Liver (tissue), 8 donors: ENCODE measurements at regions not wholly inside any gene's neighbourhood (a gene's known extent, or its start where the extent isn't known, plus 50 kb on each side); places are given as distances from the start of the nearest gene placed in this dataset.

Experiments used
- DNase-seq: peaks from one replicate; pipeline ENCODE4 v3.0.0-alpha.2; 2017; ENCODE audit warnings: low spot score
- H3K27ac ChIP-seq, 2 donors: one replicate each; pipeline ENCODE4 v1.7.0; 2013; ENCODE audit warnings: inconsistent platforms in 2 of 2, low read length in 2 of 2, control low read depth in 1 of 2, low read depth in 1 of 2, mild to moderate bottlenecking in 1 of 2
- H3K27me3 ChIP-seq, 4 donors: one replicate each; pipeline versions ENCODE4 v1.6.1 to v1.7.0; 2013; ENCODE audit warnings: low read length in 3 of 4, inconsistent platforms in 1 of 4, mild to moderate bottlenecking in 1 of 4, moderate library complexity in 1 of 4; ENCODE audit not compliant: control insufficient read depth in 4 of 4, insufficient read depth in 4 of 4
- H3K36me3 ChIP-seq, 4 donors: one replicate each; pipeline versions ENCODE4 v1.6.1 to v1.7.0; 2013; ENCODE audit warnings: low read length in 3 of 4, mild to moderate bottlenecking in 3 of 4, low read depth in 1 of 4, moderate library complexity in 1 of 4; ENCODE audit not compliant: control insufficient read depth in 4 of 4, insufficient read depth in 3 of 4
- H3K4me1 ChIP-seq, 4 donors: one replicate each; pipeline versions ENCODE4 v1.6.1 to v1.7.0; 2013; ENCODE audit warnings: low read length in 3 of 4, mild to moderate bottlenecking in 3 of 4, moderate library complexity in 1 of 4; ENCODE audit not compliant: control insufficient read depth in 4 of 4, insufficient read depth in 4 of 4
- H3K4me3 ChIP-seq, 3 donors: one replicate each; pipeline versions ENCODE4 v1.6.1 to v1.7.0; 2013; ENCODE audit warnings: low read length in 3 of 3, control low read depth in 1 of 3, low read depth in 1 of 3, mild to moderate bottlenecking in 1 of 3
- H3K9ac ChIP-seq, 2 donors: one replicate each; pipeline ENCODE4 v1.7.0; 2013; ENCODE audit warnings: low read length in 2 of 2, mild to moderate bottlenecking in 2 of 2, moderate library complexity in 2 of 2, control low read depth in 1 of 2, low read depth in 1 of 2
- H3K9me3 ChIP-seq, 4 donors: one replicate each; pipeline versions ENCODE4 v1.6.1 to v1.7.0; 2013; ENCODE audit warnings: low read length in 3 of 4; ENCODE audit not compliant: control insufficient read depth in 4 of 4
- ATF3 ChIP-seq: IDR thresholded peaks from 2 replicates; pipeline ENCODE4 v1.6.1; 2016; ENCODE audit warnings: antibody characterized with exemption
- EGR1 ChIP-seq, 2 donors: IDR thresholded peaks; 2 replicates each; pipeline ENCODE4 v1.6.1; 2016 to 2018; ENCODE audit warnings: antibody characterized with exemption in 2 of 2, low read depth in 2 of 2
- FOXA1 ChIP-seq: IDR thresholded peaks from 2 replicates; pipeline ENCODE4 v1.6.1; 2016; ENCODE audit warnings: antibody characterized with exemption
- FOXA2 ChIP-seq: IDR thresholded peaks from 2 replicates; pipeline ENCODE4 v1.6.1; 2016; ENCODE audit warnings: antibody characterized with exemption
- GABPA ChIP-seq, 2 donors: IDR thresholded peaks in 1 of 2; conservative IDR thresholded peaks in 1 of 2; 2 replicates each; pipeline ENCODE4 v1.6.1; 2016; ENCODE audit warnings: antibody characterized with exemption in 2 of 2, mild to moderate bottlenecking in 1 of 2, moderate library complexity in 1 of 2
- HNF4A ChIP-seq, 2 donors: conservative IDR thresholded peaks; 2 replicates each; pipeline ENCODE4 v1.6.1; 2016; ENCODE audit warnings: antibody characterized with exemption in 2 of 2, mild to moderate bottlenecking in 2 of 2
- HNF4G ChIP-seq: IDR thresholded peaks from 2 replicates; pipeline ENCODE4 v1.6.1; 2016; ENCODE audit warnings: antibody characterized with exemption
- JUND ChIP-seq, 2 donors: IDR thresholded peaks; 2 replicates each; pipeline ENCODE4 v1.6.1; 2016; ENCODE audit warnings: antibody characterized with exemption in 2 of 2
- NR2F2 ChIP-seq: IDR thresholded peaks from 2 replicates; pipeline ENCODE4 v1.6.1; 2016; ENCODE audit warnings: antibody characterized with exemption
- RAD21 ChIP-seq, 2 donors: IDR thresholded peaks; 2 replicates each; pipeline ENCODE4 v1.6.1; 2016; ENCODE audit warnings: antibody characterized with exemption in 2 of 2, mild to moderate bottlenecking in 2 of 2
- RXRA ChIP-seq, 2 donors: IDR thresholded peaks; 2 replicates each; pipeline ENCODE4 v1.6.1; 2017 to 2018; ENCODE audit warnings: antibody characterized with exemption in 2 of 2, mild to moderate bottlenecking in 1 of 2
- SP1 ChIP-seq: IDR thresholded peaks from 2 replicates; pipeline ENCODE4 v1.6.1; 2018; ENCODE audit warnings: antibody characterized with exemption, mild to moderate bottlenecking
- TAF1 ChIP-seq: conservative IDR thresholded peaks from 2 replicates; pipeline ENCODE4 v1.6.1; 2016; ENCODE audit warnings: antibody characterized with exemption, mild to moderate bottlenecking
- YY1 ChIP-seq: IDR thresholded peaks from 2 replicates; pipeline ENCODE4 v1.6.1; 2016; ENCODE audit warnings: antibody characterized with exemption, mild to moderate bottlenecking
- WGBS: extraction: QIAGEN DNeasy Blood & Tissue Kit; methylation state at CpG from one replicate; pipeline ENCODE4 v1.1.7; 2013; 5-methylcytosine and 5-hydroxymethylcytosine counted together
- TF ChIP-seq, protein P1 (sequence below): fragments of 150-350 bp; IDR thresholded peaks from 2 replicates; pipeline ENCODE4 v1.5.1; 2017; ENCODE audit warnings: improper control_type of control experiment, low read depth, low read length; ENCODE audit not compliant: missing input control
- TF ChIP-seq, protein P2 (sequence below): IDR thresholded peaks from 2 replicates; pipeline ENCODE4 v1.6.1; 2016; ENCODE audit warnings: antibody characterized with exemption, mild to moderate bottlenecking
- donor health status: healthy.
- donor health status: healthy.
- donor health status: healthy.
- donor health status: healthy.
- donor health status: healthy.

DNA sequence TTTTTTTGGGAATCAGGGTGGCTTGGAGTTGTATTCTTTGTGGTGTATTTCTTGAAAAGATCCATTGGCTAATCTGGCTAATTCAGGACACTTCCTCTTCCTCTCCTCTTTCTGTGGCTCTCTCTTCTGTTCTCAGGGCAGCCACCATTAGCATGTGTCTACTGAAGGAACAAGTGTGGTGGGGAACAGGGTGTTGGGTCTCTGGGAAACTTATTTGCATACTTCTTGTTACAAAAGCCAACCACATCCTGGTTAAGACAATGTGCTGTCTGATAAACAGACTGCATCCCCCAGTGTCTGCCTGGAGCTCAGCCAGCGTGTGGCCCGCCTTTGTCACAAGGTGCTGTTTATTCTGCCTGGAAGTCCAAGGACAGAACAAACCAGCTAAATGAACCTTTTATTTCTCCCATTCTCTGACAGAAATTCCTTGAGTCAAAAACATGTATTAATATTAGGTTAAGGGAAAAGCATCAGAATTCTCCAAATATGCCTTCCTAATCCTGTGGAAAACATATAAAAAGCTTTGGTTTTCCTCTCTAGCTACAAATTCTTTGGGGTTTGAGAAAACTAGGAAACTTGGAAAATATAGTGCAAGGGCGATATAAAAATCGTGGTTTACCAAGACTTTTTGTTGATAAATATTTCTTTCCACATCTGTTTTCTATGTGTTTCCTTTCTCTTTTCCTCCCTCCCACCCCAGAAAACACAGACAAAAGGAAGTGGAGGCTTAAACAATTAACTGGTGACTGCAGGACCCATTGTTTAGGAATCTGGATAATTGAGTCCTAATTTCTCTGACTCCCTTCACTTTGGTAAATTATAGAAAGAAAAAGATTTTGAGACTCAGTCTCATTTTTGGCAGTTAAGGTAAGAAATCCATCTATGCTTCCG is 203.6 kb downstream of the SPRY1 start:
- Histone ChIP-seq H3K4me3 (no peak overlapping the region), H3K36me3 (no peaks in the 10 kb centered on the region), H3K9me3 (no peaks in the 10 kb centered on the region), H3K27ac (peak overlapping the region; percentile 53), H3K27me3 (no peaks in the 10 kb centered on the region), H3K4me1 (peaks cover 0 to 26% (median 16%) of the 10 kb centered on the region in 4 donors), H3K9ac (peak overlapping the region in 1 of 2 donors; percentile 11)
- peak; percentile 67 for DNase-seq
- WGBS = 33% methylated on average over 5 of the region's 5 CpGs
- TF ChIP-seq YY1 = peak; percentile 70
- TF ChIP-seq RAD21 (IDR thresholded peaks at IDR 0.05) = peak in 1 of 2 donors; percentile 34
- no peak for TF ChIP-seq TAF1
- TF ChIP-seq GABPA (IDR thresholded peaks at IDR 0.05 in 1 of 2, conservative IDR thresholded peaks at IDR 0.05 in 1 of 2) = peak in 1 of 2 donors; percentile 9
- TF ChIP-seq SP1 = peak; percentile 44
- TF ChIP-seq ATF3 = no peak
- TF ChIP-seq HNF4G = peak; percentile 5
- peak; percentile 34 to 54 for TF ChIP-seq HNF4A (conservative IDR thresholded peaks at IDR 0.05)

GRCh38 chr4:123600987-123601904 is 204.7 kb downstream of the SPRY1 start:
- H3K9me3 ChIP-seq = no peaks in the 10 kb centered on the region
- peaks cover 0 to 26% (median 16%) of the 10 kb centered on the region in 4 donors for H3K4me1 ChIP-seq
- H3K27me3 ChIP-seq = no peaks in the 10 kb centered on the region
- no peak overlapping the region for H3K4me3 ChIP-seq
- TF ChIP-seq, protein P1, sequence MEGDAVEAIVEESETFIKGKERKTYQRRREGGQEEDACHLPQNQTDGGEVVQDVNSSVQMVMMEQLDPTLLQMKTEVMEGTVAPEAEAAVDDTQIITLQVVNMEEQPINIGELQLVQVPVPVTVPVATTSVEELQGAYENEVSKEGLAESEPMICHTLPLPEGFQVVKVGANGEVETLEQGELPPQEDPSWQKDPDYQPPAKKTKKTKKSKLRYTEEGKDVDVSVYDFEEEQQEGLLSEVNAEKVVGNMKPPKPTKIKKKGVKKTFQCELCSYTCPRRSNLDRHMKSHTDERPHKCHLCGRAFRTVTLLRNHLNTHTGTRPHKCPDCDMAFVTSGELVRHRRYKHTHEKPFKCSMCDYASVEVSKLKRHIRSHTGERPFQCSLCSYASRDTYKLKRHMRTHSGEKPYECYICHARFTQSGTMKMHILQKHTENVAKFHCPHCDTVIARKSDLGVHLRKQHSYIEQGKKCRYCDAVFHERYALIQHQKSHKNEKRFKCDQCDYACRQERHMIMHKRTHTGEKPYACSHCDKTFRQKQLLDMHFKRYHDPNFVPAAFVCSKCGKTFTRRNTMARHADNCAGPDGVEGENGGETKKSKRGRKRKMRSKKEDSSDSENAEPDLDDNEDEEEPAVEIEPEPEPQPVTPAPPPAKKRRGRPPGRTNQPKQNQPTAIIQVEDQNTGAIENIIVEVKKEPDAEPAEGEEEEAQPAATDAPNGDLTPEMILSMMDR = no peak
- TF ChIP-seq HNF4G = no peak
- H3K36me3 ChIP-seq = no peaks in the 10 kb centered on the region
- DNase-seq = no peak
- H3K27ac ChIP-seq = no peak overlapping the region
- H3K9ac ChIP-seq = no peak overlapping the region
- 83% methylated on average over 6 of the region's 6 CpGs for WGBS

DNA sequence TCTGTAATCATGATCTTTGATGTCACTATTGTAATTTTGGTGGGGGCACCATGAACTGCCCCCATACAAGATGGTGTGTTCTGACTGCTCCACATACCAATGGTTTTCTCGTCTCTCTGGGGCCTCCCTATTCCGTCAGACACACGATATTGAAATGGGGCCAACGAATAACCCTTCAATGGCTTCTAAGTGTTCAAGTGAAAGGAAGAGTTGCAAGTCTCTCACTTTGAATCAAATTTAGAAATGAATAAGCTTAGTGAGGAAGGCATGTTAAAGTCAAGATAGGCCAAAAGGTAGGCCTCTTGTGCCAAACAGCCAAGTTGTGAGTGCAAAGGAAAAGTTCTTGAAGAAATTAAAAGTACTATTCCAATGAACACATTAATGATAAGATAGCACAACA is 205.4 kb downstream of the SPRY1 start:
- H3K27me3 ChIP-seq = no peaks in the 10 kb centered on the region
- H3K4me3 ChIP-seq = no peak overlapping the region
- DNase-seq = no peak
- no peak overlapping the region for H3K9ac ChIP-seq
- 94% methylated on average over 4 of the region's 4 CpGs for WGBS
- no peaks in the 10 kb centered on the region for H3K9me3 ChIP-seq
- peaks cover 0 to 26% (median 16%) of the 10 kb centered on the region in 4 donors for H3K4me1 ChIP-seq
- TF ChIP-seq YY1 (no peak), EGR1 (IDR thresholded peaks at IDR 0.05; ENCODE audit: low read depth in 2 of 2) (no peak), ATF3 (no peak), JUND (IDR thresholded peaks at IDR 0.05) (no peak), GABPA (IDR thresholded peaks at IDR 0.05 in 1 of 2, conservative IDR thresholded peaks at IDR 0.05 in 1 of 2) (no peak), FOXA1 (no peak), NR2F2 (no peak), SP1 (no peak), FOXA2 (no peak), RXRA (IDR thresholded peaks at IDR 0.05) (no peak), TAF1 (no peak)
- TF ChIP-seq, protein P2, sequence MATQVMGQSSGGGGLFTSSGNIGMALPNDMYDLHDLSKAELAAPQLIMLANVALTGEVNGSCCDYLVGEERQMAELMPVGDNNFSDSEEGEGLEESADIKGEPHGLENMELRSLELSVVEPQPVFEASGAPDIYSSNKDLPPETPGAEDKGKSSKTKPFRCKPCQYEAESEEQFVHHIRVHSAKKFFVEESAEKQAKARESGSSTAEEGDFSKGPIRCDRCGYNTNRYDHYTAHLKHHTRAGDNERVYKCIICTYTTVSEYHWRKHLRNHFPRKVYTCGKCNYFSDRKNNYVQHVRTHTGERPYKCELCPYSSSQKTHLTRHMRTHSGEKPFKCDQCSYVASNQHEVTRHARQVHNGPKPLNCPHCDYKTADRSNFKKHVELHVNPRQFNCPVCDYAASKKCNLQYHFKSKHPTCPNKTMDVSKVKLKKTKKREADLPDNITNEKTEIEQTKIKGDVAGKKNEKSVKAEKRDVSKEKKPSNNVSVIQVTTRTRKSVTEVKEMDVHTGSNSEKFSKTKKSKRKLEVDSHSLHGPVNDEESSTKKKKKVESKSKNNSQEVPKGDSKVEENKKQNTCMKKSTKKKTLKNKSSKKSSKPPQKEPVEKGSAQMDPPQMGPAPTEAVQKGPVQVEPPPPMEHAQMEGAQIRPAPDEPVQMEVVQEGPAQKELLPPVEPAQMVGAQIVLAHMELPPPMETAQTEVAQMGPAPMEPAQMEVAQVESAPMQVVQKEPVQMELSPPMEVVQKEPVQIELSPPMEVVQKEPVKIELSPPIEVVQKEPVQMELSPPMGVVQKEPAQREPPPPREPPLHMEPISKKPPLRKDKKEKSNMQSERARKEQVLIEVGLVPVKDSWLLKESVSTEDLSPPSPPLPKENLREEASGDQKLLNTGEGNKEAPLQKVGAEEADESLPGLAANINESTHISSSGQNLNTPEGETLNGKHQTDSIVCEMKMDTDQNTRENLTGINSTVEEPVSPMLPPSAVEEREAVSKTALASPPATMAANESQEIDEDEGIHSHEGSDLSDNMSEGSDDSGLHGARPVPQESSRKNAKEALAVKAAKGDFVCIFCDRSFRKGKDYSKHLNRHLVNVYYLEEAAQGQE = no peak
- H3K36me3 ChIP-seq = no peaks in the 10 kb centered on the region
- no peak overlapping the region for H3K27ac ChIP-seq
